Heart left ventricle (tissue), 13 donors: ENCODE measurements at regions not wholly inside any gene's neighbourhood (a gene's known extent, or its start where the extent isn't known, plus 50 kb on each side); places are given as distances from the start of the nearest gene placed in this dataset.

Experiments
- CTCF ChIP-seq, 12 donors: fragments of 200-600 bp; sonication (generic) in 4 of 12; IDR thresholded peaks; one replicate each; pipeline versions ENCODE4 v1.5.0 to v1.8.0; 2018 to 2022; ENCODE audit warnings: antibody characterized with exemption in 12 of 12, mild to moderate bottlenecking in 5 of 12
- POLR2A ChIP-seq, 2 donors: fragments of 450-650 bp; IDR thresholded peaks; one replicate each; pipeline ENCODE4 v1.6.1; 2017; ENCODE audit warnings: antibody characterized with exemption in 2 of 2, mild to moderate bottlenecking in 2 of 2, moderate library complexity in 2 of 2
- donor health status: ischemic (EF 13 %, LVEDD 7.1; RV severe dilation, severe dysfunction).
- donor health status: DM: no; HTN: yes; CAD: no.
- donor health status: DM: no; HTN: no; CAD: no.
- donor health status: ischemic (EF 25% LVEDD 6.9; RV normal size, moderate dysfunction).
- donor health status: ischemic (EF 25% LVEDD 5.7; RV mildly dilated, moderate dysfunction).
- donor health status: ischemic (EF 35%, LVEDD 5.7; RV mildly dilated, moderate dysfunction).
- donor health status: nonischemic (EF 11% LVEDD 7.7; RV severe dilation, severe dysfunction).
- donor health status: DM: yes; HTN: yes; CAD: no.
- donor health status: PGD.
- donor health status: ischemic (EF 29% LVEDD 5.4; RV normal size, mild dysfunction).
- donor health status: nonischemic (EF 23%, LVEDD 6.1; RV moderate dilation, normal function).

GRCh38 chr1:234537236-234537635 lies 58.3 kb upstream of the TARBP1 start:
- TF ChIP-seq POLR2A (IDR thresholded peaks at IDR 0.05): no peak
- TF ChIP-seq CTCF (IDR thresholded peaks at IDR 0.05): no peak
